Amniotic epithelial cell (primary cell): ENCODE measurements at regions not wholly inside any gene's neighbourhood (a gene's known extent, or its start where the extent isn't known, plus 50 kb on each side); places are given as distances from the start of the nearest gene placed in this dataset.
"Not testable (repeated sequence)": the region's sequence is repeated elsewhere in the genome, so short reads cannot be mapped to it uniquely, and the experiment has no call there.

Experiments
- DNase-seq: peaks from one replicate; pipeline ENCODE4 v3.0.0-alpha.2; 2010; ENCODE audit warnings: low read depth

GRCh38 chr15:96470681-96471310 lies 140.3 kb downstream of the NR2F2 start:
- DNase-seq = no peak

GRCh38 chr15:96472681-96473080 lies 142.2 kb downstream of the NR2F2 start:
- no peak for DNase-seq

GRCh38 chr15:96473556-96473955 lies 143.1 kb downstream of the NR2F2 start:
- no peak for DNase-seq

- DNase-seq = no peak
These were observed 143.7 kb downstream of the NR2F2 start for GRCh38 chr15:96474231-96474664.

- no peak for DNase-seq
These were observed 146.7 kb downstream of the NR2F2 start for GRCh38 chr15:96477227-96477626.

- DNase-seq = not testable (repeated sequence)
These were observed 153.9 kb downstream of the NR2F2 start for GRCh38 chr15:96484412-96484811.

GRCh38 chr15:96484830-96485229 lies 154.3 kb downstream of the NR2F2 start:
- no peak for DNase-seq

- no peak for DNase-seq
These were observed 156.7 kb downstream of the NR2F2 start for GRCh38 chr15:96487245-96487644.

GRCh38 chr15:96491066-96491699 lies 160.7 kb downstream of the NR2F2 start:
- not testable (repeated sequence) for DNase-seq

GRCh38 chr15:96491700-96492644 lies 161.5 kb downstream of the NR2F2 start:
- not testable (repeated sequence) for DNase-seq

- DNase-seq = no peak
These were observed 164.0 kb downstream of the NR2F2 start for GRCh38 chr15:96494505-96494904.

GRCh38 chr15:96495386-96495785 lies 164.9 kb downstream of the NR2F2 start:
- no peak for DNase-seq

- DNase-seq = no peak
These were observed 167.5 kb downstream of the NR2F2 start for GRCh38 chr15:96497951-96498350.

GRCh38 chr15:96500508-96500907 lies 170.0 kb downstream of the NR2F2 start:
- no peak for DNase-seq

GRCh38 chr15:96501362-96501761 lies 170.9 kb downstream of the NR2F2 start:
- no peak for DNase-seq

GRCh38 chr15:96502196-96502595 lies 171.7 kb downstream of the NR2F2 start:
- DNase-seq = no peak

- DNase-seq = no peak
These were observed 172.8 kb downstream of the NR2F2 start for GRCh38 chr15:96503276-96503675.

GRCh38 chr15:96504371-96504770 lies 173.9 kb downstream of the NR2F2 start:
- DNase-seq = no peak

GRCh38 chr15:96505014-96505413 lies 174.5 kb downstream of the NR2F2 start:
- no peak for DNase-seq

GRCh38 chr15:96514607-96515285 lies 184.2 kb downstream of the NR2F2 start:
- no peak for DNase-seq

- no peak for DNase-seq
These were observed 184.9 kb downstream of the NR2F2 start for GRCh38 chr15:96515371-96515770.

GRCh38 chr15:96521386-96521785 lies 190.9 kb downstream of the NR2F2 start:
- no peak for DNase-seq
